GM21825 (cell line): ENCODE measurements at regions not wholly inside any gene's neighbourhood (a gene's known extent, or its start where the extent isn't known, plus 50 kb on each side); places are given as distances from the start of the nearest gene placed in this dataset.

Experiments
- ATAC-seq: cut with Tn5 transposase; IDR thresholded peaks from one replicate; pipeline ENCODE4 v1.9.1; 2021; ENCODE audit warnings: mild to moderate bottlenecking, moderate library complexity; ENCODE audit not compliant: unreplicated experiment

- ATAC-seq = no peak
Measured at GRCh38 chr9:99607842-99608448, 213.7 kb upstream of the NR4A3 start.

GRCh38 chr9:99614341-99614740, 207.3 kb upstream of the NR4A3 start:
- ATAC-seq = no peak

- ATAC-seq = no peak
Measured at GRCh38 chr9:99621040-99621439, 200.6 kb upstream of the NR4A3 start.

- no peak for ATAC-seq
Measured at GRCh38 chr9:99622679-99623078, 199.0 kb upstream of the NR4A3 start.

- ATAC-seq = no peak
Measured at GRCh38 chr9:99623780-99624364, 197.8 kb upstream of the NR4A3 start.

GRCh38 chr9:99624499-99625233, 197.0 kb upstream of the NR4A3 start:
- ATAC-seq = no peak

- no peak for ATAC-seq
Measured at GRCh38 chr9:99626426-99626825, 195.3 kb upstream of the NR4A3 start.

- no peak for ATAC-seq
Measured at GRCh38 chr9:99628285-99628684, 193.4 kb upstream of the NR4A3 start.

- no peak for ATAC-seq
Measured at GRCh38 chr9:99628849-99629620, 192.7 kb upstream of the NR4A3 start.

GRCh38 chr9:99632349-99633038, 189.2 kb upstream of the NR4A3 start:
- ATAC-seq = no peak

GRCh38 chr9:99633265-99633664, 188.4 kb upstream of the NR4A3 start:
- ATAC-seq = no peak

GRCh38 chr9:99634186-99634585, 187.5 kb upstream of the NR4A3 start:
- ATAC-seq = peak; percentile 46

- no peak for ATAC-seq
Measured at GRCh38 chr9:99635032-99635431, 186.7 kb upstream of the NR4A3 start.

- ATAC-seq = no peak
Measured at GRCh38 chr9:99637641-99638040, 184.0 kb upstream of the NR4A3 start.

- ATAC-seq = no peak
Measured at GRCh38 chr9:99638971-99639370, 182.7 kb upstream of the NR4A3 start.

GRCh38 chr9:99647604-99648003, 174.1 kb upstream of the NR4A3 start:
- no peak for ATAC-seq

GRCh38 chr9:99650187-99650874, 171.4 kb upstream of the NR4A3 start:
- ATAC-seq = no peak

GRCh38 chr9:99660191-99660636, 161.5 kb upstream of the NR4A3 start:
- ATAC-seq = peak; percentile 87

GRCh38 chr9:99663297-99663696, 158.4 kb upstream of the NR4A3 start:
- no peak for ATAC-seq

GRCh38 chr9:99663856-99664255, 157.8 kb upstream of the NR4A3 start:
- ATAC-seq = no peak
